Stimulated activated CD8-positive, alpha-beta memory T cell treated with anti-CD3 and anti-CD28 coated beads, Interleukin-12 subunit alpha, Interleukin-12 subunit beta, amount 100 ng/mL, for 24 hours (primary cell): ENCODE measurements at regions not wholly inside any gene's neighbourhood (a gene's known extent, or its start where the extent isn't known, plus 50 kb on each side); places are given as distances from the start of the nearest gene placed in this dataset.

Experiments
- DNase-seq: peaks from one replicate; pipeline ENCODE4 v3.0.0-alpha.2; 2020; ENCODE audit errors: extremely low read depth

GRCh38 chr11:115741376-115742107 lies 237.3 kb upstream of the CADM1 start:
- DNase-seq = no peak

GRCh38 chr11:115740324-115740723 lies 236.1 kb upstream of the CADM1 start:
- DNase-seq = no peak

- no peak for DNase-seq
Measured at GRCh38 chr11:115739878-115740277, 235.7 kb upstream of the CADM1 start.

- no peak for DNase-seq
Measured at GRCh38 chr11:115739146-115739545, 234.9 kb upstream of the CADM1 start.

GRCh38 chr11:115737875-115738274 lies 233.7 kb upstream of the CADM1 start:
- DNase-seq = no peak

- DNase-seq = no peak
Measured at GRCh38 chr11:115736146-115736545, 231.9 kb upstream of the CADM1 start.

- DNase-seq = no peak
Measured at GRCh38 chr11:115724666-115725065, 220.5 kb upstream of the CADM1 start.

GRCh38 chr11:115722711-115723110 lies 218.5 kb upstream of the CADM1 start:
- DNase-seq = no peak

GRCh38 chr11:115721296-115721995 lies 217.2 kb upstream of the CADM1 start:
- DNase-seq = no peak

GRCh38 chr11:115720602-115721245 lies 216.5 kb upstream of the CADM1 start:
- no peak for DNase-seq

GRCh38 chr11:115718945-115719344 lies 214.7 kb upstream of the CADM1 start:
- no peak for DNase-seq

- DNase-seq = no peak
Measured at GRCh38 chr11:115718106-115718505, 213.9 kb upstream of the CADM1 start.

GRCh38 chr11:115716601-115717529 lies 212.7 kb upstream of the CADM1 start:
- no peak for DNase-seq

- DNase-seq = no peak
Measured at GRCh38 chr11:115716080-115716479, 211.9 kb upstream of the CADM1 start.

- DNase-seq = no peak
Measured at GRCh38 chr11:115715251-115715770, 211.1 kb upstream of the CADM1 start.

GRCh38 chr11:115712296-115712695 lies 208.1 kb upstream of the CADM1 start:
- no peak for DNase-seq

- DNase-seq = no peak
Measured at GRCh38 chr11:115710980-115711379, 206.8 kb upstream of the CADM1 start.

GRCh38 chr11:115710426-115710825 lies 206.2 kb upstream of the CADM1 start:
- DNase-seq = no peak

- no peak for DNase-seq
Measured at GRCh38 chr11:115709297-115709696, 205.1 kb upstream of the CADM1 start.

- no peak for DNase-seq
Measured at GRCh38 chr11:115707180-115707905, 203.1 kb upstream of the CADM1 start.

- DNase-seq = no peak
Measured at GRCh38 chr11:115706626-115707135, 202.5 kb upstream of the CADM1 start.
